HL-60 (cell line): ENCODE measurements at regions not wholly inside any gene's neighbourhood (a gene's known extent, or its start where the extent isn't known, plus 50 kb on each side); places are given as distances from the start of the nearest gene placed in this dataset.

Source experiments
- DNase-seq, 2 experiments: peaks; one replicate each; pipeline ENCODE4 v3.0.0-alpha.2; 2010 to 2020; ENCODE audit warnings: low read depth in 1 of 2, low spot score in 1 of 2
- H3K27ac ChIP-seq: fragments of 250-450 bp; sonication (Bioruptor Pico); replicated peaks from 2 replicates; pipeline ENCODE4 v1.5.1; 2020; ENCODE audit warnings: mild to moderate bottlenecking, moderate library complexity
- H3K27me3 ChIP-seq: fragments of 250-450 bp; sonication (Bioruptor Pico); 2 replicates; pipeline ENCODE4 v1.5.1; 2021; ENCODE audit warnings: mild to moderate bottlenecking, moderate library complexity; ENCODE audit not compliant: insufficient read depth, poor library complexity, severe bottlenecking
- H3K4me3 ChIP-seq: replicated peaks from 2 replicates; pipeline ENCODE4 v1.5.1; 2011; ENCODE audit warnings: mild to moderate bottlenecking, control low read depth, low read length; ENCODE audit not compliant: insufficient read depth
- GABPA ChIP-seq: IDR thresholded peaks from 2 replicates; pipeline ENCODE4 v1.6.1; 2012; ENCODE audit warnings: low read depth
- POLR2AphosphoS5 ChIP-seq: IDR thresholded peaks from 2 replicates; pipeline ENCODE4 v1.6.1; 2012; ENCODE audit warnings: low read depth
- REST ChIP-seq: IDR thresholded peaks from 2 replicates; pipeline ENCODE4 v1.6.1; 2012; ENCODE audit warnings: low read depth; ENCODE audit not compliant: insufficient replicate concordance
- SPI1 ChIP-seq: IDR thresholded peaks from 2 replicates; pipeline ENCODE4 v1.6.1; 2012; ENCODE audit warnings: low read depth, mild to moderate bottlenecking, borderline replicate concordance
- TF ChIP-seq, protein P1 (sequence below): IDR thresholded peaks from one replicate; pipeline ENCODE4 v1.5.1; 2011; ENCODE audit warnings: low read length, control low read depth, inconsistent platforms; ENCODE audit not compliant: insufficient read depth

DNA sequence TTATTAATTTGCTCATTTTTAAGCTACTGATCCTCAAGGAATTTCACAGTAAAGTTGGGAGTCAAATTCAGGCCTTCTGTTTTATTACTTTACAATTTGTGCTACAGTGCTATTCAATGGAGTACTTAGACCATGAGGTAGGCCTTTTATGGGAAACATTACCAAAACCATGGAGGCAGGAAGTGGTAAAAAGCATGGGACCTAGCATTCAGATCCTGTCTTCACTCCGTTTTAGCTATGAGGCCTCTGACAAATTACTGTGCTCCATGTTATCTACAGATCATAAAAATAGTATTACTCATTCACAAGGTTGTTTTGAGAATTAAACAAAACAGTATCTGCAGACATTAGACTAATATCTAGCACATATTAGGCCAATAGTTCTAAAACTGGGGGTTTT is 140.6 kb upstream of the SLITRK3 start:
- TF ChIP-seq REST = no peak
- TF ChIP-seq, protein P1, sequence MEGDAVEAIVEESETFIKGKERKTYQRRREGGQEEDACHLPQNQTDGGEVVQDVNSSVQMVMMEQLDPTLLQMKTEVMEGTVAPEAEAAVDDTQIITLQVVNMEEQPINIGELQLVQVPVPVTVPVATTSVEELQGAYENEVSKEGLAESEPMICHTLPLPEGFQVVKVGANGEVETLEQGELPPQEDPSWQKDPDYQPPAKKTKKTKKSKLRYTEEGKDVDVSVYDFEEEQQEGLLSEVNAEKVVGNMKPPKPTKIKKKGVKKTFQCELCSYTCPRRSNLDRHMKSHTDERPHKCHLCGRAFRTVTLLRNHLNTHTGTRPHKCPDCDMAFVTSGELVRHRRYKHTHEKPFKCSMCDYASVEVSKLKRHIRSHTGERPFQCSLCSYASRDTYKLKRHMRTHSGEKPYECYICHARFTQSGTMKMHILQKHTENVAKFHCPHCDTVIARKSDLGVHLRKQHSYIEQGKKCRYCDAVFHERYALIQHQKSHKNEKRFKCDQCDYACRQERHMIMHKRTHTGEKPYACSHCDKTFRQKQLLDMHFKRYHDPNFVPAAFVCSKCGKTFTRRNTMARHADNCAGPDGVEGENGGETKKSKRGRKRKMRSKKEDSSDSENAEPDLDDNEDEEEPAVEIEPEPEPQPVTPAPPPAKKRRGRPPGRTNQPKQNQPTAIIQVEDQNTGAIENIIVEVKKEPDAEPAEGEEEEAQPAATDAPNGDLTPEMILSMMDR = no peak
- TF ChIP-seq POLR2AphosphoS5 = no peak
- TF ChIP-seq SPI1 = no peak
- TF ChIP-seq GABPA = no peak
- Histone ChIP-seq H3K27ac (no peak overlapping the region), H3K27me3 (no peaks in the 10 kb centered on the region), H3K4me3 (no peak overlapping the region)
- DNase-seq = no peak
